Panc1 (cell line): ENCODE measurements at regions not wholly inside any gene's neighbourhood (a gene's known extent, or its start where the extent isn't known, plus 50 kb on each side); places are given as distances from the start of the nearest gene placed in this dataset.

Source experiments
- CTCF ChIP-seq: fragments of 450-650 bp; IDR thresholded peaks from 2 replicates; pipeline ENCODE4 v1.5.1; 2017; ENCODE audit warnings: mild to moderate bottlenecking
- POLR2AphosphoS5 ChIP-seq: IDR thresholded peaks from 2 replicates; pipeline ENCODE4 v1.6.1; 2012; ENCODE audit warnings: mild to moderate bottlenecking, low read depth, low read length, moderate library complexity
- REST ChIP-seq, 2 experiments: IDR thresholded peaks; 2 replicates each; pipeline ENCODE4 v1.6.1; 2011 to 2012; ENCODE audit warnings: low read depth in 2 of 2, control low read depth in 1 of 2, low read length in 1 of 2, mild to moderate bottlenecking in 1 of 2, moderate library complexity in 1 of 2; ENCODE audit not compliant: insufficient read depth in 1 of 2
- SIN3A ChIP-seq: IDR thresholded peaks from 2 replicates; pipeline ENCODE4 v1.6.1; 2012; ENCODE audit warnings: low read depth, mild to moderate bottlenecking, low read length, moderate library complexity, borderline replicate concordance; ENCODE audit not compliant: insufficient read depth
- TCF7L2 ChIP-seq: IDR thresholded peaks from 2 replicates; pipeline ENCODE4 v1.6.1; 2011; ENCODE audit warnings: mild to moderate bottlenecking, low read depth, low read length, inconsistent platforms

GRCh38 chr22:44387486-44387885, 74.7 kb upstream of the SHISAL1 start:
- TF ChIP-seq REST (IDR thresholded peaks at IDR 0.05; ENCODE audit: insufficient read depth in 1 of 2, low read depth in 2 of 2, low read length in 1 of 2) = no peak
- no peak for TF ChIP-seq TCF7L2
- TF ChIP-seq CTCF = no peak
- no peak for TF ChIP-seq SIN3A
- no peak for TF ChIP-seq POLR2AphosphoS5
